H1 (cell line): ENCODE measurements at regions not wholly inside any gene's neighbourhood (a gene's known extent, or its start where the extent isn't known, plus 50 kb on each side); places are given as distances from the start of the nearest gene placed in this dataset.

ENCODE experiments used
- CTCF ChIA-PET: fragments of 300-600 bp; sonication (Branson Sonifier 250); formaldehyde crosslinking; loops from one replicate; lab custom pipeline; 2021; ENCODE audit not compliant: partially characterized antibody; lab: Charles Lee
- POLR2A ChIA-PET: fragments of 300-600 bp; sonication (Branson Sonifier 250); formaldehyde crosslinking; loops from one replicate; lab custom pipeline; 2021; ENCODE audit warnings: inconsistent platforms; ENCODE audit not compliant: partially characterized antibody; lab: Charles Lee
- DNase-seq, 2 experiments: peaks; one replicate each; pipeline versions ENCODE4 v3.0.0 to v3.0.0-alpha.2; 2010 to 2022; ENCODE audit warnings: low spot score in 2 of 2, low read depth in 1 of 2, mixed read lengths in 1 of 2
- FAIRE-seq: peaks from 2 replicates; lab custom pipeline; 2011; peaks lifted over from hg19 to GRCh38; lab: Jason Lieb, UNC
- H2AFZ ChIP-seq: 2 replicates; pipeline ENCODE4 v1.8.1; 2012; ENCODE audit warnings: low read length, inconsistent platforms
- H2AK5ac ChIP-seq: 2 replicates; pipeline ENCODE4 v1.6.1; 2013; ENCODE audit warnings: low read depth, low read length
- H2BK120ac ChIP-seq: replicated peaks from 2 replicates; pipeline ENCODE3; 2013; ENCODE audit warnings: low read depth, low read length, inconsistent platforms
- H2BK12ac ChIP-seq: 2 replicates; pipeline ENCODE4 v1.6.1; 2013; ENCODE audit warnings: low read depth, low read length
- H2BK15ac ChIP-seq: 2 replicates; pipeline ENCODE4 v1.6.1; 2013; ENCODE audit warnings: low read length
- H2BK20ac ChIP-seq: 2 replicates; pipeline ENCODE4 v1.6.1; 2013; ENCODE audit warnings: low read length
- H2BK5ac ChIP-seq: 2 replicates; pipeline ENCODE4 v1.6.1; 2013; ENCODE audit warnings: low read depth, low read length
- H3K14ac ChIP-seq: 2 replicates; pipeline ENCODE4 v1.6.1; 2013; ENCODE audit warnings: inconsistent platforms; ENCODE audit not compliant: insufficient read length
- H3K18ac ChIP-seq: 2 replicates; pipeline ENCODE4 v1.6.1; 2013; ENCODE audit warnings: low read length; ENCODE audit errors: extremely low read depth
- H3K23ac ChIP-seq: 2 replicates; pipeline ENCODE4 v1.6.1; 2013; ENCODE audit warnings: inconsistent platforms; ENCODE audit not compliant: insufficient read length
- H3K23me2 ChIP-seq: 2 replicates; pipeline ENCODE4 v1.6.1; 2013; ENCODE audit warnings: low read depth, low read length
- H3K27ac ChIP-seq: 2 replicates; pipeline ENCODE4 v1.6.1; 2011; ENCODE audit warnings: low read depth, low read length, inconsistent platforms
- H3K27me3 ChIP-seq, 4 experiments: replicated peaks in 1 of 4; 1 replicate in 1 of 4; 2 replicates in 3 of 4; pipeline versions ENCODE4 v1.6.1 to v1.8.1; 2011 to 2013; ENCODE audit warnings: low read length in 3 of 4, mild to moderate bottlenecking in 3 of 4, inconsistent platforms in 2 of 4, mixed read lengths in 2 of 4, moderate library complexity in 1 of 4; ENCODE audit not compliant: control insufficient read depth in 3 of 4, insufficient read depth in 3 of 4; ENCODE audit errors: extremely low read depth in 1 of 4
- H3K36me3 ChIP-seq, 4 experiments: 2 replicates each; pipeline versions ENCODE4 v1.6.1 to v1.8.1; 2011 to 2013; ENCODE audit warnings: mild to moderate bottlenecking in 4 of 4, low read length in 3 of 4, moderate library complexity in 2 of 4, control low read depth in 1 of 4, inconsistent platforms in 1 of 4; ENCODE audit not compliant: insufficient read depth in 4 of 4, control insufficient read depth in 2 of 4
- H3K4ac ChIP-seq: replicated peaks from 2 replicates; pipeline ENCODE3; 2013; ENCODE audit warnings: low read length, low read depth, mixed read lengths, inconsistent platforms; ENCODE audit not compliant: insufficient read length
- H3K4me1 ChIP-seq, 4 experiments: replicated peaks in 1 of 4; 1 replicate in 1 of 4; 2 replicates in 3 of 4; pipeline versions ENCODE4 v1.6.1 to v1.8.1; 2011 to 2013; ENCODE audit warnings: low read length in 3 of 4, inconsistent platforms in 2 of 4, mixed read lengths in 1 of 4; ENCODE audit not compliant: insufficient read depth in 4 of 4, control insufficient read depth in 3 of 4
- H3K4me2 ChIP-seq, 2 experiments: 2 replicates each; pipeline versions ENCODE4 v1.6.1 to v1.8.1; 2011 to 2013; ENCODE audit warnings: low read depth in 2 of 2, low read length in 2 of 2, control low read depth in 1 of 2, inconsistent platforms in 1 of 2, mild to moderate bottlenecking in 1 of 2; ENCODE audit not compliant: insufficient read depth in 1 of 2
- H3K4me3 ChIP-seq, 4 experiments: fragments of 200-600, 300-600 bp in 1 of 4; sonication (generic), shearing (Covaris generic), sonication (Bioruptor Twin) in 1 of 4; 2 replicates each; pipeline versions ENCODE4 v1.5.1 to v1.8.1; 2011 to 2016; ENCODE audit warnings: low read length in 4 of 4, low read depth in 3 of 4, control low read depth in 2 of 4, inconsistent platforms in 2 of 4, mild to moderate bottlenecking in 2 of 4, mixed read lengths in 1 of 4, moderate library complexity in 1 of 4; ENCODE audit not compliant: insufficient read depth in 2 of 4; ENCODE audit errors: extremely low read depth in 1 of 4
- H3K56ac ChIP-seq: replicated peaks from 2 replicates; pipeline ENCODE3; 2013; ENCODE audit warnings: low read depth, mild to moderate bottlenecking, mixed read lengths, low read length, inconsistent platforms; ENCODE audit not compliant: insufficient read length
- H3K79me1 ChIP-seq: 2 replicates; pipeline ENCODE4 v1.6.1; 2013; ENCODE audit warnings: low read depth, low read length, control low read depth
- H3K79me2 ChIP-seq, 2 experiments: 2 replicates each; pipeline versions ENCODE4 v1.6.1 to v1.8.1; 2012 to 2013; ENCODE audit warnings: low read length in 2 of 2, mild to moderate bottlenecking in 2 of 2, inconsistent platforms in 1 of 2; ENCODE audit not compliant: insufficient read depth in 2 of 2, control insufficient read depth in 1 of 2
- H3K9ac ChIP-seq, 4 experiments: replicated peaks in 1 of 4; 1 replicate in 1 of 4; 2 replicates in 3 of 4; pipeline versions ENCODE4 v1.6.1 to v1.8.1; 2011 to 2013; ENCODE audit warnings: low read depth in 3 of 4, low read length in 3 of 4, control low read depth in 2 of 4, mild to moderate bottlenecking in 2 of 4, moderate library complexity in 2 of 4, inconsistent platforms in 1 of 4; ENCODE audit errors: extremely low read depth in 1 of 4
- H3K9me3 ChIP-seq, 2 experiments: 2 replicates each; pipeline versions ENCODE4 v1.6.1 to v1.8.1; 2012 to 2013; ENCODE audit warnings: mild to moderate bottlenecking in 2 of 2, moderate library complexity in 2 of 2, control low read depth in 1 of 2, inconsistent platforms in 1 of 2, low read depth in 1 of 2, low read length in 1 of 2, mixed read lengths in 1 of 2; ENCODE audit not compliant: insufficient read depth in 2 of 2
- H4K20me1 ChIP-seq, 2 experiments: replicated peaks in 1 of 2; 2 replicates each; pipeline versions ENCODE3 to v1.8.1; 2011 to 2013; ENCODE audit warnings: inconsistent platforms in 2 of 2, low read length in 2 of 2, mild to moderate bottlenecking in 1 of 2; ENCODE audit not compliant: insufficient read depth in 2 of 2, control insufficient read depth in 1 of 2
- H4K5ac ChIP-seq: 2 replicates; pipeline ENCODE4 v1.6.1; 2013; ENCODE audit warnings: low read length, low read depth, mixed read lengths, inconsistent platforms; ENCODE audit not compliant: insufficient read length
- H4K8ac ChIP-seq: 2 replicates; pipeline ENCODE4 v1.8.0; 2013; ENCODE audit warnings: mild to moderate bottlenecking, moderate library complexity, low read length, inconsistent platforms; ENCODE audit not compliant: insufficient read depth; ENCODE audit errors: extremely low read depth
- H4K91ac ChIP-seq: replicated peaks from 2 replicates; pipeline ENCODE3; 2013; ENCODE audit warnings: low read length, mixed read lengths, inconsistent platforms; ENCODE audit not compliant: insufficient read length
- BACH1 ChIP-seq: IDR thresholded peaks from 2 replicates; pipeline ENCODE4 v1.6.1; 2012; ENCODE audit warnings: low read length, improper control_type of control experiment
- NRF1 ChIP-seq: IDR thresholded peaks from 2 replicates; pipeline ENCODE4 v1.6.1; 2011; ENCODE audit warnings: mild to moderate bottlenecking, low read depth, low read length, improper control_type of control experiment
- RFX5 ChIP-seq: IDR thresholded peaks from 2 replicates; pipeline ENCODE4 v1.6.1; 2011; ENCODE audit warnings: low read depth, low read length, improper control_type of control experiment, borderline replicate concordance
- WGBS, 2 experiments: shearing (Covaris generic) in 1 of 2; methylation state at CpG; one replicate each; pipeline versions ENCODE4 v1.1.6 to v1.1.7; 2013 to 2015; ENCODE audit warnings: low lambda C conversion rate in 2 of 2, mixed read lengths in 2 of 2, inconsistent platforms in 1 of 2, low coverage in 1 of 2, missing lambda C conversion rate in 1 of 2; ENCODE audit not compliant: insufficient replicate concordance in 2 of 2, insufficient coverage in 1 of 2, insufficient read length in 1 of 2; ENCODE audit errors: extremely low coverage in 1 of 2, missing lambda C conversion rate in 1 of 2; 5-methylcytosine and 5-hydroxymethylcytosine counted together

DNA sequence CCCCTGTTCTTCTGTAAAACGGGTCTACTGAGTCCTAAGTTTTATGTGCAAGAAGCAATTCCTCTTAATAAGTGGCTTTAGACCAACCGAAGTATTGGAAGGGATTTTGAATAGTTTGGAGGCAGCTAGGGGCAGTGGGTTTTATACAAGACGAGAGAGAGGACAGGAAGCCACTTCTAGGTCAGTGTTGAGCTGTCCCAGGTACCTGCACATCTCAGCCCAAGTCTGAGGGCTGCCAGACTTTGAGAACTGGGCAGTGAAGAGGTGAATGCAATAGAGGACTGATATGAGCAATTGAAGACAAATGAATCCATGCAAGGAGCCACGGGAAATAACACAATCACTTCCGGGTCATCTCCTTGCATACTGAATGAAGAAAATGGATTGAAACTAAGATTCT, 273.5 kb downstream of the KLF6 start:
- Histone ChIP-seq H3K9ac (no peak overlapping the region), H3K14ac (no peak overlapping the region), H3K36me3 (no peaks in the 10 kb centered on the region), H2AFZ (no peak overlapping the region), H3K23me2 (no peaks in the 10 kb centered on the region), H4K91ac (no peak overlapping the region), H2BK120ac (no peak overlapping the region), H3K27ac (no peak overlapping the region), H3K56ac (no peak overlapping the region), H4K8ac (no peak overlapping the region), H3K79me2 (no peaks in the 10 kb centered on the region), H3K23ac (no peak overlapping the region), H3K4me2 (no peak overlapping the region), H3K4ac (no peak overlapping the region), H2BK15ac (no peak overlapping the region), H4K20me1 (no peaks in the 10 kb centered on the region), H3K9me3 (no peaks in the 10 kb centered on the region), H3K4me1 (no peaks in the 10 kb centered on the region), H2BK12ac (no peak overlapping the region), H2BK20ac (no peak overlapping the region), H2BK5ac (no peak overlapping the region), H4K5ac (no peak overlapping the region), H3K4me3 (no peak overlapping the region), H3K79me1 (no peaks in the 10 kb centered on the region), H2AK5ac (no peak overlapping the region; the same call in 1 of the 2 replicates), H3K18ac (no peak overlapping the region), H3K27me3 (no peaks in the 10 kb centered on the region)
- CTCF ChIA-PET: interaction anchor here (1.0 to 1.9 kb wide), 8 partner anchors 17 to 160 kb away, joined by 3 to 12 read pairs (median 4); no protein-coding TSS in a partner anchor
- TF ChIP-seq RFX5 (no peak), NRF1 (no peak), BACH1 (no peak)
- no peak for FAIRE-seq
- no peak for DNase-seq
- POLR2A ChIA-PET: no interaction called here
- WGBS, 2 experiments: 92% methylated on average over 5 of the region's 5 CpGs; no CpG with 5 or more reads in 1 of the 2 experiments
